ENCODE measurements at regions not wholly inside any gene's neighbourhood (a gene's known extent, or its start where the extent isn't known, plus 50 kb on each side); places are given as distances from the start of the nearest gene placed in this dataset.

GRCh38 chr17:79325709-79326430 is 251.2 kb downstream of the ENGASE start:
- ATAC-seq: no peak
- peaks cover 13 to 72% (median 43%) of the 10 kb centered on the region in 5 donors for H3K27me3 Mint-ChIP-seq
- no peaks in the 10 kb centered on the region for H3K4me1 Mint-ChIP-seq
- POLR2A ChIA-PET: no interaction called here
- H3K4me3 Mint-ChIP-seq: no peak overlapping the region
- no peaks in the 10 kb centered on the region for H3K9me3 Mint-ChIP-seq
- H3K27ac Mint-ChIP-seq: no peak overlapping the region
- no peaks in the 10 kb centered on the region for H3K36me3 Mint-ChIP-seq
- DNase-seq: peak in 1 of 10 donors; percentile 21

GRCh38 chr17:79324194-79324593 is 249.6 kb downstream of the ENGASE start:
- H3K4me1 Mint-ChIP-seq: no peaks in the 10 kb centered on the region
- DNase-seq (peak in 1 of 10 donors; percentile 35), ATAC-seq (no peak)
- H3K4me3 Mint-ChIP-seq: no peak overlapping the region
- no peak overlapping the region for H3K27ac Mint-ChIP-seq
- H3K36me3 Mint-ChIP-seq: no peaks in the 10 kb centered on the region
- peaks cover 12 to 72% (median 32%) of the 10 kb centered on the region in 5 donors for H3K27me3 Mint-ChIP-seq
- POLR2A ChIA-PET: no interaction called here
- H3K9me3 Mint-ChIP-seq: peaks cover 0 to 2% (median 0%) of the 10 kb centered on the region in 9 donors

- H3K36me3 Mint-ChIP-seq: no peaks in the 10 kb centered on the region
- peaks cover 0 to 2% (median 0%) of the 10 kb centered on the region in 9 donors for H3K9me3 Mint-ChIP-seq
- DNase-seq (peak in 1 of 10 donors; percentile 34), ATAC-seq (no peak)
- POLR2A ChIA-PET: no interaction called here
- no peaks in the 10 kb centered on the region for H3K4me1 Mint-ChIP-seq
- peaks cover 10 to 72% (median 30%) of the 10 kb centered on the region in 5 donors for H3K27me3 Mint-ChIP-seq
- H3K27ac Mint-ChIP-seq: peak overlapping the region in 1 of 10 donors; percentile 15
- no peak overlapping the region for H3K4me3 Mint-ChIP-seq
Measured at GRCh38 chr17:79323566-79323965, 248.9 kb downstream of the ENGASE start.

- peaks cover 0 to 2% (median 0%) of the 10 kb centered on the region in 9 donors for H3K9me3 Mint-ChIP-seq
- DNase-seq (peak in 1 of 10 donors; percentile 44), ATAC-seq (no peak)
- no peaks in the 10 kb centered on the region for H3K36me3 Mint-ChIP-seq
- H3K27me3 Mint-ChIP-seq: peaks cover 8 to 71% (median 25%) of the 10 kb centered on the region in 5 donors
- POLR2A ChIA-PET: no interaction called here
- no peak overlapping the region for H3K27ac Mint-ChIP-seq
- H3K4me1 Mint-ChIP-seq: no peaks in the 10 kb centered on the region
- H3K4me3 Mint-ChIP-seq: no peak overlapping the region
Measured at GRCh38 chr17:79322211-79323123, 247.8 kb downstream of the ENGASE start.

GRCh38 chr17:79320331-79320730 is 245.7 kb downstream of the ENGASE start:
- Mint-ChIP-seq H3K36me3 (no peaks in the 10 kb centered on the region), H3K27ac (no peak overlapping the region), H3K9me3 (peaks cover 0 to 2% (median 0%) of the 10 kb centered on the region in 9 donors), H3K27me3 (peaks cover 3 to 62% (median 34%) of the 10 kb centered on the region in 5 donors), H3K4me3 (no peak overlapping the region), H3K4me1 (no peaks in the 10 kb centered on the region)
- DNase-seq (no peak), ATAC-seq (no peak)
- POLR2A ChIA-PET: no interaction called here

- H3K4me3 Mint-ChIP-seq: no peak overlapping the region
- H3K27me3 Mint-ChIP-seq: peaks cover 14 to 76% (median 40%) of the 10 kb centered on the region in 5 donors
- no peak for ATAC-seq
- POLR2A ChIA-PET: no interaction called here
- peaks cover 0 to 2% (median 0%) of the 10 kb centered on the region in 9 donors for H3K9me3 Mint-ChIP-seq
- no peak for DNase-seq
- no peaks in the 10 kb centered on the region for H3K36me3 Mint-ChIP-seq
- no peaks in the 10 kb centered on the region for H3K4me1 Mint-ChIP-seq
- no peak overlapping the region for H3K27ac Mint-ChIP-seq
Measured at GRCh38 chr17:79317916-79318315, 243.3 kb downstream of the ENGASE start.

- POLR2A ChIA-PET: no interaction called here
- Mint-ChIP-seq H3K36me3 (no peaks in the 10 kb centered on the region), H3K4me3 (no peak overlapping the region), H3K27ac (no peak overlapping the region), H3K4me1 (peaks cover 0 to 1% (median 0%) of the 10 kb centered on the region in 4 donors), H3K9me3 (peaks cover 0 to 2% (median 0%) of the 10 kb centered on the region in 9 donors), H3K27me3 (peaks cover 14 to 72% (median 38%) of the 10 kb centered on the region in 5 donors)
- no peak for DNase-seq
- ATAC-seq: no peak
Measured at GRCh38 chr17:79316805-79317204, 242.2 kb downstream of the ENGASE start.

- Mint-ChIP-seq H3K27me3 (peaks cover 18 to 71% (median 43%) of the 10 kb centered on the region in 5 donors), H3K9me3 (peaks cover 0 to 1% (median 0%) of the 10 kb centered on the region in 9 donors), H3K27ac (no peak overlapping the region), H3K36me3 (no peaks in the 10 kb centered on the region), H3K4me3 (no peak overlapping the region), H3K4me1 (peaks cover 0 to 1% (median 0%) of the 10 kb centered on the region in 4 donors)
- DNase-seq (no peak), ATAC-seq (no peak)
- POLR2A ChIA-PET: no interaction called here
Measured at GRCh38 chr17:79315358-79316105, 240.9 kb downstream of the ENGASE start.

- H3K27ac Mint-ChIP-seq: no peak overlapping the region
- H3K27me3 Mint-ChIP-seq: peaks cover 17 to 71% (median 43%) of the 10 kb centered on the region in 5 donors
- POLR2A ChIA-PET: no interaction called here
- DNase-seq (no peak), ATAC-seq (no peak)
- H3K4me3 Mint-ChIP-seq: no peak overlapping the region
- no peaks in the 10 kb centered on the region for H3K9me3 Mint-ChIP-seq
- H3K4me1 Mint-ChIP-seq: peaks cover 0 to 1% (median 0%) of the 10 kb centered on the region in 4 donors
- H3K36me3 Mint-ChIP-seq: no peaks in the 10 kb centered on the region
Measured at GRCh38 chr17:79314617-79315357, 240.2 kb downstream of the ENGASE start.

- no peak overlapping the region for H3K4me3 Mint-ChIP-seq
- no peak for ATAC-seq
Measured at GRCh38 chr17:79311373-79311772, 236.7 kb downstream of the ENGASE start.

GRCh38 chr17:79306424-79307318 is 232.0 kb downstream of the ENGASE start:
- Mint-ChIP-seq H3K4me3 (no peak overlapping the region), H3K27ac (no peak overlapping the region), H3K9me3 (no peaks in the 10 kb centered on the region), H3K36me3 (no peaks in the 10 kb centered on the region), H3K4me1 (peaks cover 0 to 2% (median 0%) of the 10 kb centered on the region in 4 donors), H3K27me3 (peaks cover 9 to 42% (median 30%) of the 10 kb centered on the region in 5 donors)
- POLR2A ChIA-PET: no interaction called here
- no peak for DNase-seq
- ATAC-seq: no peak

More at GRCh38 chr17:79311373-79311772, 236.7 kb downstream of the ENGASE start:
- POLR2A ChIA-PET: no interaction called here
- no peak for DNase-seq
- peaks cover 23 to 65% (median 50%) of the 10 kb centered on the region in 5 donors for H3K27me3 Mint-ChIP-seq
- no peaks in the 10 kb centered on the region for H3K9me3 Mint-ChIP-seq
- H3K36me3 Mint-ChIP-seq: no peaks in the 10 kb centered on the region
- H3K4me1 Mint-ChIP-seq: peaks cover 0 to 3% (median 0%) of the 10 kb centered on the region in 4 donors
- no peak overlapping the region for H3K27ac Mint-ChIP-seq

Data from naive thymus-derived CD8-positive, alpha-beta T cell (primary cell).